Erythroblast (primary cell): ENCODE measurements at regions not wholly inside any gene's neighbourhood (a gene's known extent, or its start where the extent isn't known, plus 50 kb on each side); places are given as distances from the start of the nearest gene placed in this dataset.

ENCODE experiments used
- DNase-seq, 2 experiments: peaks; one replicate each; lab custom pipeline; 2025; lab: John Stamatoyannopoulos, UW
- GATA1 ChIP-seq: IDR thresholded peaks from 2 replicates; pipeline ENCODE4 v1.6.1; 2011; ENCODE audit warnings: low read depth, mild to moderate bottlenecking, control low read depth, low read length, moderate library complexity
- POLR2A ChIP-seq: IDR thresholded peaks from 2 replicates; pipeline ENCODE4 v1.6.1; 2011; ENCODE audit warnings: mild to moderate bottlenecking, low read length

DNA sequence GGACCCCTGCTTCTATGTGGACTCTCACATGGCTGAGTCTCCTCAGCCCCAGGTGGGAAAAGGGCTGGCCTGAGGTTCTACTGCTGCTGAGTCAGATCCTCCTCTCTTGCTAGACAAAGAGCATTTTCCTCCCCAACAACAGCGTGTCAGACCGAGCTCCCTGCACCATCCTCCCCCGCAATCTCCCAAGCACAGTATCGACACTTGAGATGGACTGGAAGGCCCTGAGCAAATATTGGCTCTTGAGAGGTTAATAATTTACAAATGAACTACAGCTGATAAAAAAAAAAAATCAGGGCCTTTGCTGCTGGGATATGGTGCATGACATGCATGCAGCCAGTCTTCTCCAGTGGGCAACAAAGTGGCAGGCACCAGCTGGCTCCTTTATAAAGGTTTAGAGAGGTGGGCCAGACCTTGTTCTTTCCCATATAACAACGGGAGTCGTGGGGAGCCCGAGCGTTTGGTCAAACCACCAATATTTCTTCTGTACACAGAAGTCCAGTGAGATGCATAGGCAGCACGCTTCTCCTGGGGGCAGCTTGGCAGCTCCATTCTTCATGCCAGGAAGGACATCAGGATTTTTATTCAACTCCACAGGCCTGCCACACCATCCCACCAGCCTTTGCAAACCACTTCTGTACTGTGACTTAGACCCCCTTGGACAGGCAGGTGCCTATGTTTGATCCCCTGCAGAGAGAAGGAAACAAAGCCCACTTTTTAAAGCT, 55.4 kb upstream of the CAMK1G start:
- TF ChIP-seq POLR2A = no peak
- no peak for TF ChIP-seq GATA1
- no peak for DNase-seq

DNA sequence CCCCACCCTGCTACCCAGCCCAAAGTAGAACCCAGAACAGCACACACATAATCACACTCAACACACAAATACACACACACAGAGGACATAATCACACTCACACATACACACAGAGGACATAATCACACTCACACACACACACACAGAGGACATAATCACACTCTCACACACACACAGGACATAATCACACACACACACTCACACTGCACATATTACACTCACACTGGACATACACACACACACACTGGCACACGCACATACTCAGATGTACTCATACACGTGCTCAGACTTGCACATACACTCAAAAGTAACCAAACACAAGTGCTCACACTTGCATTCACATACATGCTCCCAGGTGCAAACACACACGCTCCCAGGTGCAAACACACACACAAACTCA, 54.3 kb upstream of the CAMK1G start:
- TF ChIP-seq POLR2A = no peak

DNA sequence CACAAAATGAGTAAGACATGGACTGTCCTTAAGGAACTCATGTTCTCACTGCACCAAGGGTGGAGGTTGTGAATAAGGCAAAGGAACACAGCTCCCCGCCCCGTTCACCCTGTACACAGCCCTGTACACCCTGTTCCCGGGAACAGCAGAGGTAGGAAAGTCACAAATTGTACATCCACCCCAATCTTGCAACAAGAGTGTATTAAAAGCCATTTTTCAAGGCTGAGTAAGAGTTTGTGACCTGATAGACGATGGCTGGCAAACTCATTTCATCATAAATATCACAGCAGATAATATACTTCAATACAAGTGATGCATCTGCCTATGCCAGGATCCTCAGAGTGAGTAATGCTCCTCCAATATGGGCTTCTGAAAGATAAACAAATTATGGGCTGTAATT, 52.5 kb upstream of the CAMK1G start:
- no peak for TF ChIP-seq POLR2A
- TF ChIP-seq GATA1 = no peak
- DNase-seq = no peak

More for the DNA sequence above, 54.3 kb upstream of the CAMK1G start:
- DNase-seq = no peak

DNA sequence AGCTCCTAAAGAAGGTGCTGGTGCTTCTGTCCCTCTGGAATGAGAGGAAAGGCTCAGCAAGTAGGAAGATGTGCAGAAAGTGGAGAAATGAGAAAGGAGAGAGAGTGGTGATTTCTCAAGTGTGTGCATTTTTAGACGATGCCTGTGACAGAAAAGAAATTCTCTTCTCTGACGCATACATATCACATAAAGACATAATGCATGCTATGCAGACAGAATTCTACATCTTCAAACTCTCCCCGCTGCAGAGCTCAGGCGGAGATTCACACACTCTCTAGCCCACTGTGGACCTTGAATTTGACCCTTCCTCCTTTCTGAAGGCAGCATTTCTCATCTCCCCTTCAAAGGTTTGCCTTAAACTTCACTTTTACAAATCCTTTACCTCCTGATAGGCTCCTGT, 52.0 kb upstream of the CAMK1G start:
- no peak for DNase-seq
- TF ChIP-seq POLR2A (no peak), GATA1 (no peak)
